ENCODE measurements at regions not wholly inside any gene's neighbourhood (a gene's known extent, or its start where the extent isn't known, plus 50 kb on each side); places are given as distances from the start of the nearest gene placed in this dataset.
A peak's percentile ranks its signal among the peaks of the same experiment; 100 is the strongest.

DNA sequence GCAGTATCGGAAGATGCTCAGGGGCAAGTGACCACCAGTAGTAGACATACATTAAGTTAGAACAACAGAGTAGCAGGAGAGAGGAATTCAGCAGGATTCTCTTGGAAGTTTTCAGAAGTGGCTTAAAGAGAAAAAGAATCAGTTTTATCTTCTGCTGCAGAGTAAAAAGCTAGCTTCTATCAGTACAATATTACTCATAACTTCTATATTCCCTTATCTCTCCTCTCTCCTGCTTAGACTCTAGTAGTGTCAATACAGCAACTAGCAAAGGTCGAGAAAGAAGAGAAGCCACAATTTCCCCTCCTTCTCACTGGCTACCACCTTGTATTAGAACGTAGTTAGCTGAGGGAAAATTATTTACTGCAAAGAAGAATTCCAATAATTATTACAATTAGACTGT is 539.7 kb downstream of the DIPK2A start:
- no peak for DNase-seq (ENCODE audit: insufficient read length, low spot score)
- TF ChIP-seq SPI1 (IDR thresholded peaks at IDR 0.05; ENCODE audit: low read depth, low read length) (no peak), POLR2AphosphoS5 (IDR thresholded peaks at IDR 0.05; ENCODE audit: low read depth, low read length) (no peak), POU2F2 (IDR thresholded peaks at IDR 0.05; ENCODE audit: low read depth, low read length) (no peak), POLR2A (IDR thresholded peaks at IDR 0.05; ENCODE audit: low read depth, low read length) (no peak), TAF1 (IDR thresholded peaks at IDR 0.05; ENCODE audit: low read depth, low read length) (no peak), PAX5 (IDR thresholded peaks at IDR 0.05; ENCODE audit: insufficient read depth, low read length, severe bottlenecking) (no peak)
- FAIRE-seq, result no peak

DNA sequence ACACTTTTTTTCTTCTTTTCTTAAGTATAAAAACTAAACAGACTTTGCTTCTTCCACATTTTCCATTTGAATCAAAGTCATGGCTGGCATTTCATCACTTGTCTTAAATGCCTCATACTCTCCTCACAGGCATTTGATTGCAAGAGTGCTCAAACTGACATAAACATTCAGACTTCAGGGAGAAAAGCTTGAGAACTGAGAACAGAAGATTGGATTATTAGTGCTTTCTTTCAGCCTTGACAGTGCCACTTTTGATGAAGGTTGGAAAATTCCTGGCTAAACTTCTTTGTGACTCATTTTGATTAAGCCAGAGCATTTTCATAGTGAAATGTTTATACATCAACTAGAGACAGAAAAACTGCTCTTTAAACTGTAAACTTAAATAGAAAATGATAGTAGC is 544.4 kb downstream of the DIPK2A start:
- no peak for FAIRE-seq

DNA sequence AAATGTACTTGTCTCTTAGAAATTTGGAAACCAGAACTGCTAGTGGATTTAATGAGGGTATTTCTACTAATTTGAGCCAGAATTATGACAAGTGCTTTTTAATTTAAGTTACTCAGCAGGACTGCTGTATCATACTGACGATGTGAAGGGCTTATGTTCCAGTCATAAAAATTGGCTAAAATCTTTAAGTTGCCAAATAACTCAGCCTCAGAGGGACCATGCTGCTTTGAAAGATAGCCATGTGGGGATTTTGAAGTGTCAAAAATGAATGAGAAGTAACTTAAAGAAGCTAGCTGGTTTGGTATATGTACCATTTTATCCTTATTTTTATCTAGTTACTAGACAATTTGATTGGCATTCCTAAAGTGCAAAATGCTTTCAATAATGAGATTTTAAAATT is 545.0 kb downstream of the DIPK2A start:
- no peak for TF ChIP-seq POLR2AphosphoS5 (IDR thresholded peaks at IDR 0.05; ENCODE audit: low read depth, low read length)
- no peak for TF ChIP-seq POU2F2 (IDR thresholded peaks at IDR 0.05; ENCODE audit: low read depth, low read length)
- no peak for TF ChIP-seq PAX5 (IDR thresholded peaks at IDR 0.05; ENCODE audit: insufficient read depth, low read length, severe bottlenecking)
- no peak for TF ChIP-seq SPI1 (IDR thresholded peaks at IDR 0.05; ENCODE audit: low read depth, low read length)
- no peak for TF ChIP-seq POLR2A (IDR thresholded peaks at IDR 0.05; ENCODE audit: low read depth, low read length)
- TF ChIP-seq TAF1 (IDR thresholded peaks at IDR 0.05; ENCODE audit: low read depth, low read length), result no peak
- no peak for DNase-seq (ENCODE audit: insufficient read length, low spot score)
- no peak for FAIRE-seq

More for the DNA sequence above, 544.4 kb downstream of the DIPK2A start:
- no peak for DNase-seq (ENCODE audit: insufficient read length, low spot score)
- TF ChIP-seq POLR2AphosphoS5 (IDR thresholded peaks at IDR 0.05; ENCODE audit: low read depth, low read length) (no peak), PAX5 (IDR thresholded peaks at IDR 0.05; ENCODE audit: insufficient read depth, low read length, severe bottlenecking) (no peak), TAF1 (IDR thresholded peaks at IDR 0.05; ENCODE audit: low read depth, low read length) (no peak), POU2F2 (IDR thresholded peaks at IDR 0.05; ENCODE audit: low read depth, low read length) (no peak), POLR2A (IDR thresholded peaks at IDR 0.05; ENCODE audit: low read depth, low read length) (no peak), SPI1 (IDR thresholded peaks at IDR 0.05; ENCODE audit: low read depth, low read length) (no peak)

DNA sequence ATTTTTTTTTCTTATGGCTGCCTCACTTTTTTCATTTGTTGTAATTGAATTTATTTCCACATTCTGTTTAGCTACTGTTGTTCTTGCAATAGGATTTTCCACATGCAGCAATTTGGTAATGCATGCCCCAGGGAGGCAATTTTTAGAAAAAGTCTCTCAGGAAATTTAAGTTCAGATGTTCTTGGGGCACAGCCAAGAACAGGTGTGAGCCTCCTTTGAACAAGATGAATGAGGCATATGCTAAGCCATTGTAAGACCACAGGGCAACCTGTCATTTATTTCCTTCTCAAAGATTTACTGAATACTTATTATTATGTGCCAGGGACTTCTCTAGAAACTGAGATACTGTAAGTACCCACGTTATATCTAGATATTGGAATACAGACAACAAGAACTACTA is 549.5 kb downstream of the DIPK2A start:
- DNase-seq (ENCODE audit: insufficient read length, low spot score) (no peak), FAIRE-seq (no peak)
- TF ChIP-seq PAX5 (IDR thresholded peaks at IDR 0.05; ENCODE audit: insufficient read depth, low read length, severe bottlenecking) (no peak), POLR2A (IDR thresholded peaks at IDR 0.05; ENCODE audit: low read depth, low read length) (no peak), TAF1 (IDR thresholded peaks at IDR 0.05; ENCODE audit: low read depth, low read length) (no peak)

DNA sequence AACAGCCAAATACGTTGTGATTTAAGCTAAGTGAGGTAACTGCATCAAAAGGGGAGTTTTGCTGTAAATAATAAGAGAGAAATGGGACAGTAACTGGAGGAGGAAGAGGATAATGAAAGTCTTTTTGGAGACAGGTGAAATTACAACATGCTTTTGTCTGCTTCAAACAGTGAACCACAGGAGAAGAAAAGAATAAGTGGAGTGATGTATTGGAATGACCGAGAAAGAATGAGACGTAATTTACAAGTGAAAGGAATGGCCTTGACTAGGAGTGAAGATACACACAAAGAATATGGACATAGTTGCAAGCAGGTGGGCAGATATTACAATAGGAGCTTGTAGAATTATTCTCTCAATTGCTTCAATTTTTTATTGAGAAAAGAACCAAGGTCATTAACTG is 550.8 kb downstream of the DIPK2A start:
- no peak for TF ChIP-seq PAX5 (IDR thresholded peaks at IDR 0.05; ENCODE audit: insufficient read depth, low read length, severe bottlenecking)
- TF ChIP-seq POLR2A (IDR thresholded peaks at IDR 0.05; ENCODE audit: low read depth, low read length), result no peak
- TF ChIP-seq TAF1 (IDR thresholded peaks at IDR 0.05; ENCODE audit: low read depth, low read length), result no peak
- no peak for TF ChIP-seq SPI1 (IDR thresholded peaks at IDR 0.05; ENCODE audit: low read depth, low read length)
- no peak for TF ChIP-seq POU2F2 (IDR thresholded peaks at IDR 0.05; ENCODE audit: low read depth, low read length)
- no peak for TF ChIP-seq POLR2AphosphoS5 (IDR thresholded peaks at IDR 0.05; ENCODE audit: low read depth, low read length)
- FAIRE-seq (no peak), DNase-seq (ENCODE audit: insufficient read length, low spot score) (no peak)

DNA sequence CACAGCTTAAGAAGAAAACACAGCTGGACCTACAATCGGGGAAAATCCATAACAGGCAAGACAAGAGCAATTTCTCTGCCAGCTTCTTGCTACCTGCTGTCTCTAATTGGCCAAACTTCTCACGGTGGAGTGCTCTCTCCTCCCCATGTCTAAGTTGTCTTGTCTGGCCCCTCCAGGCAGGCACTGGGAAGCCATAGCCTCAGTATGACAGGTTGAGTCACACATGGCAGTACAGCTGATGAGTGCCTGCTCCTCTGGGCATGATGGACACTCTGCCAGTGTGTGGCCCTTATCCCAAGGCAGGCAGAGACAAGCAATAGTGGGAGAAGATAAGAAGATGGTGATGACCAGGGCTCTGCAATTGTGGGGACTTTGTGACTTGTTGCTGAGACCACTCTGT is 551.8 kb downstream of the DIPK2A start:
- no peak for DNase-seq (ENCODE audit: insufficient read length, low spot score)
- TF ChIP-seq TAF1 (IDR thresholded peaks at IDR 0.05; ENCODE audit: low read depth, low read length) (no peak), SPI1 (IDR thresholded peaks at IDR 0.05; ENCODE audit: low read depth, low read length) (no peak), PAX5 (IDR thresholded peaks at IDR 0.05; ENCODE audit: insufficient read depth, low read length, severe bottlenecking) (no peak), POLR2AphosphoS5 (IDR thresholded peaks at IDR 0.05; ENCODE audit: low read depth, low read length) (no peak), POU2F2 (IDR thresholded peaks at IDR 0.05; ENCODE audit: low read depth, low read length) (no peak), POLR2A (IDR thresholded peaks at IDR 0.05; ENCODE audit: low read depth, low read length) (no peak)
- peak; percentile 23 for FAIRE-seq

DNA sequence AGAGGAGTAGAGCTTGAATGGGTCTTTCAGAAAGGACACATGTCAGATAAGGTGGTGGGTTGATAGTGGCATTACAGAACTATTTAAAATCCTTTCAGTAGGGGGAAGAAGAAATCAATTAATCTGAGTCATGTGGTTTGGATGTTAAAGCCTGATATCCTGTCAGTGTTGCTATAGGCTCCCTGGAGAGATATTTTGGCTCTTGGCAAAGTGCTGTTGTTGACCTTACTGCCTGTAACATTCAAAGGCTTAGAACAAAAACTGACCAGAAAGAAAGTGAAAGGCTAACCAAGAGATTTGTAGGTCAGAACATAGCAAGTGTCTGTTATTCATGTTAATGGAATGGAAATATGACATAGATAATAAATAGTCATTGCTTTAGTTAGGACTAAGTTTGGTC is 552.9 kb downstream of the DIPK2A start:
- FAIRE-seq (no peak), DNase-seq (ENCODE audit: insufficient read length, low spot score) (no peak)
- TF ChIP-seq POU2F2 (IDR thresholded peaks at IDR 0.05; ENCODE audit: low read depth, low read length) (no peak), POLR2AphosphoS5 (IDR thresholded peaks at IDR 0.05; ENCODE audit: low read depth, low read length) (no peak), SPI1 (IDR thresholded peaks at IDR 0.05; ENCODE audit: low read depth, low read length) (no peak), PAX5 (IDR thresholded peaks at IDR 0.05; ENCODE audit: insufficient read depth, low read length, severe bottlenecking) (no peak), POLR2A (IDR thresholded peaks at IDR 0.05; ENCODE audit: low read depth, low read length) (no peak)

DNA sequence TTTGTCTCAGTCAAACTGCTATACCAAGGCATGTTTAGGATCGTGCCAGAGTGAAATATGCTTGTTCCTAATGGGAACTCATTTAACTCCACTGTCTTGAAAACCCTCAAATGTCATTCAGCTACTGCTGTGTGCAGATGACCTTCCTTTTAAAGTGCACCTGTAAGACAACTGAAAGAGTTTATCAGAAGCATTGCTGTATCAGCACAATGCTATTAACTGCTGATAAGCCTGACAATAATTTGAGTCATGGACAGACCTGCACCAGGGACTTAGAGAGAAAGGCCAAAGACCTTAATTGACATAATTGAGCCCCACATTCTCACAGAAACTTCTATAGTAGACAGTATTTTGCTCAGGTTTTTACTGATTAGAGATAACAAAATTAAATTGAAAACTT is 557.9 kb downstream of the DIPK2A start:
- TF ChIP-seq SPI1 (IDR thresholded peaks at IDR 0.05; ENCODE audit: low read depth, low read length) (no peak), TAF1 (IDR thresholded peaks at IDR 0.05; ENCODE audit: low read depth, low read length) (no peak), POU2F2 (IDR thresholded peaks at IDR 0.05; ENCODE audit: low read depth, low read length) (no peak), POLR2A (IDR thresholded peaks at IDR 0.05; ENCODE audit: low read depth, low read length) (no peak), PAX5 (IDR thresholded peaks at IDR 0.05; ENCODE audit: insufficient read depth, low read length, severe bottlenecking) (no peak), POLR2AphosphoS5 (IDR thresholded peaks at IDR 0.05; ENCODE audit: low read depth, low read length) (no peak)
- DNase-seq (ENCODE audit: insufficient read length, low spot score) (no peak), FAIRE-seq (peak; percentile 63)

DNA sequence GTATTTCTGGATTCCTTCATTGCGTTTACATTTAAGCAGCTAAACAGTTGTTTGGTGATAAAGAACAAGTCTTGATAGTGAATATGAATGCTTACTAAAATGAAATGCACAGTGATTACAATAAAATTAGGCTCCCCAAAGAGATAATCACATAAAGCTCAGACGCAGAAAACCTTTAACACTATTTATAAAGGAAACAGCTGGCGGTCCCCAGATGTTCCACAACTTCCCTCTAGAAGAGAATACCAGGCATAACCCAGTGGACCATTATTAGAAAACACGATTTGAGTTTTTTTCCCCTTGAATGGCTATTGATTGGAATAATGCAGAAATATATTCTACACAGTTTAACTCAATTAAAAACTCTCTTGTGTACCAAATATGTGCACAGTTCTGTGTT is 573.2 kb downstream of the DIPK2A start:
- FAIRE-seq (no peak), DNase-seq (ENCODE audit: insufficient read length, low spot score) (no peak)
- TF ChIP-seq POLR2AphosphoS5 (IDR thresholded peaks at IDR 0.05; ENCODE audit: low read depth, low read length) (no peak), POU2F2 (IDR thresholded peaks at IDR 0.05; ENCODE audit: low read depth, low read length) (no peak), POLR2A (IDR thresholded peaks at IDR 0.05; ENCODE audit: low read depth, low read length) (no peak), TAF1 (IDR thresholded peaks at IDR 0.05; ENCODE audit: low read depth, low read length) (no peak), SPI1 (IDR thresholded peaks at IDR 0.05; ENCODE audit: low read depth, low read length) (no peak), PAX5 (IDR thresholded peaks at IDR 0.05; ENCODE audit: insufficient read depth, low read length, severe bottlenecking) (no peak)

DNA sequence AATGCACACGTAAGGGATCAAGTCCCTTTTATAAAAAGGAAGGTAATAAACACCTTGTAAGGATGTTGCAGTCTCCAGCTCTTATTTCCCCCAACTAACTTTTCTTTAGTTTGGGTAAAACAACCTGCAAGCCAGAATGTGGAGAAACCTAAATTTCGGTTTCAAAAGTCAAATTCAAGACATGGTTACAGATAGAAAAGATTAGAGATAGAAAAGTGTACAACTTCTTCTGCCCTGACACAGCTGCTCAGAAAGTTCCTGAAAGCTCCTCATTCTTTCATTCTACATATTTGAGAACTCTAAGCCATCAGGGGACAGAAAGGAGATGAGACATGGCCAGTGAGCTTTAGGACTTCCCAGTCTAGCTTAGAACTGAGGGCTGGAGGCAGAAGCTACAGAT is 574.9 kb downstream of the DIPK2A start:
- TF ChIP-seq PAX5 (IDR thresholded peaks at IDR 0.05; ENCODE audit: insufficient read depth, low read length, severe bottlenecking) (no peak), TAF1 (IDR thresholded peaks at IDR 0.05; ENCODE audit: low read depth, low read length) (no peak), POLR2A (IDR thresholded peaks at IDR 0.05; ENCODE audit: low read depth, low read length) (no peak)
- DNase-seq (ENCODE audit: insufficient read length, low spot score) (no peak), FAIRE-seq (no peak)

Measured in GM12891 (cell line).